ENCODE measurements at regions not wholly inside any gene's neighbourhood (a gene's known extent, or its start where the extent isn't known, plus 50 kb on each side); places are given as distances from the start of the nearest gene placed in this dataset.

DNA sequence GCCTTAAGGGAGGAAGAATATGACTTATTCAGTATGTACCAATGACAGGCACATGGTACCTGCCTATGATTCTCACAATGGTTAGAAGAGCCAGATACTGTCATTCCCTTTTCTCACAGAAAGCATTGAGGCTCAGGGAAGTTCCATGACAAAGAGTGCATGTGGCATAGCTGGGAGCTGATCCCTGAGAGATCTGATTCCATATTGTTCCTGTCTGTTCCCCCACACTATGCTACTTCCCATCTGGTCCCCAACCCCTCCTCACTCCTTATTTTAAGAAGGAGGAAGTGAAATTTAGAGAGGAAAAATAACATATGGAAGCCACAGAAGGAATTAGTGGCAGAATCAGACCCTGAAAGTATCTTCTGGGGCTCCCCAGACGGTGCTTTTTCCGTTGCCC is 500.0 kb downstream of the PLPP3 start:
- TF ChIP-seq, protein P1, sequence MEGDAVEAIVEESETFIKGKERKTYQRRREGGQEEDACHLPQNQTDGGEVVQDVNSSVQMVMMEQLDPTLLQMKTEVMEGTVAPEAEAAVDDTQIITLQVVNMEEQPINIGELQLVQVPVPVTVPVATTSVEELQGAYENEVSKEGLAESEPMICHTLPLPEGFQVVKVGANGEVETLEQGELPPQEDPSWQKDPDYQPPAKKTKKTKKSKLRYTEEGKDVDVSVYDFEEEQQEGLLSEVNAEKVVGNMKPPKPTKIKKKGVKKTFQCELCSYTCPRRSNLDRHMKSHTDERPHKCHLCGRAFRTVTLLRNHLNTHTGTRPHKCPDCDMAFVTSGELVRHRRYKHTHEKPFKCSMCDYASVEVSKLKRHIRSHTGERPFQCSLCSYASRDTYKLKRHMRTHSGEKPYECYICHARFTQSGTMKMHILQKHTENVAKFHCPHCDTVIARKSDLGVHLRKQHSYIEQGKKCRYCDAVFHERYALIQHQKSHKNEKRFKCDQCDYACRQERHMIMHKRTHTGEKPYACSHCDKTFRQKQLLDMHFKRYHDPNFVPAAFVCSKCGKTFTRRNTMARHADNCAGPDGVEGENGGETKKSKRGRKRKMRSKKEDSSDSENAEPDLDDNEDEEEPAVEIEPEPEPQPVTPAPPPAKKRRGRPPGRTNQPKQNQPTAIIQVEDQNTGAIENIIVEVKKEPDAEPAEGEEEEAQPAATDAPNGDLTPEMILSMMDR (IDR thresholded peaks at IDR 0.05; ENCODE audit: low read length) = no peak
- TF ChIP-seq EZH2 (IDR thresholded peaks at IDR 0.05; ENCODE audit: borderline replicate concordance, low read length) = no peak
